DND-41 (cell line): ENCODE measurements at regions not wholly inside any gene's neighbourhood (a gene's known extent, or its start where the extent isn't known, plus 50 kb on each side); places are given as distances from the start of the nearest gene placed in this dataset.

ENCODE experiments used
- ATAC-seq: fragments of 200-7000 bp; cut with Tn5 transposase; 3 replicates; pipeline ENCODE4 v1.9.1; 2021; ENCODE audit warnings: low read depth; ENCODE audit not compliant: insufficient read depth
- DNase-seq: peaks from one replicate; pipeline ENCODE4 v3.0.0-alpha.2; 2020
- H2AFZ ChIP-seq: 2 replicates; pipeline ENCODE4 v1.6.0; 2012; ENCODE audit warnings: low read depth, low read length
- H3K27ac ChIP-seq: 2 replicates; pipeline ENCODE4 v1.5.1; 2012; ENCODE audit warnings: low read length, inconsistent platforms
- H3K27me3 ChIP-seq: fragments of 200-600 bp; sonication (generic); 2 replicates; pipeline ENCODE4 v1.6.0; 2012; ENCODE audit warnings: low read length, mild to moderate bottlenecking, inconsistent platforms; ENCODE audit not compliant: insufficient read depth, poor library complexity
- H3K36me3 ChIP-seq: 2 replicates; pipeline ENCODE4 v1.5.1; 2012; ENCODE audit warnings: low read length, inconsistent platforms; ENCODE audit not compliant: insufficient read depth
- H3K4me1 ChIP-seq: 2 replicates; pipeline ENCODE4 v1.5.1; 2012; ENCODE audit warnings: mild to moderate bottlenecking, low read length; ENCODE audit not compliant: insufficient read depth
- H3K4me2 ChIP-seq: 2 replicates; pipeline ENCODE4 v1.6.0; 2012; ENCODE audit warnings: mild to moderate bottlenecking, moderate library complexity, low read length, inconsistent platforms; ENCODE audit not compliant: insufficient read depth
- H3K4me3 ChIP-seq, 2 experiments: fragments of 200-600 bp in 1 of 2; shearing (Covaris generic) in 1 of 2; 2 replicates each; pipeline ENCODE4 v1.5.1; 2012 to 2016; ENCODE audit warnings: inconsistent platforms in 2 of 2, low read length in 2 of 2, mild to moderate bottlenecking in 2 of 2, low read depth in 1 of 2, moderate library complexity in 1 of 2
- H3K79me2 ChIP-seq: 2 replicates; pipeline ENCODE4 v1.6.0; 2012; ENCODE audit warnings: low read length, inconsistent platforms; ENCODE audit not compliant: insufficient read depth
- H3K9ac ChIP-seq: 2 replicates; pipeline ENCODE4 v1.6.0; 2012; ENCODE audit warnings: low read depth, mild to moderate bottlenecking, inconsistent platforms, low read length, moderate library complexity
- H3K9me3 ChIP-seq: 2 replicates; pipeline ENCODE4 v1.5.1; 2012; ENCODE audit warnings: low read length, moderate library complexity, mild to moderate bottlenecking, inconsistent platforms; ENCODE audit not compliant: insufficient read depth, severe bottlenecking
- H4K20me1 ChIP-seq: 2 replicates; pipeline ENCODE4 v1.6.0; 2012; ENCODE audit warnings: low read length; ENCODE audit not compliant: insufficient read depth
- CTCF ChIP-seq: IDR thresholded peaks from 2 replicates; pipeline ENCODE4 v1.5.1; 2012; ENCODE audit warnings: borderline replicate concordance, low read length, moderate library complexity, mild to moderate bottlenecking; ENCODE audit not compliant: poor library complexity, severe bottlenecking; ENCODE audit errors: extremely low read depth
- EZH2 ChIP-seq: IDR thresholded peaks from 3 replicates; pipeline ENCODE4 v1.6.1; 2012; ENCODE audit warnings: borderline replicate concordance, low read depth, mild to moderate bottlenecking, moderate library complexity, low read length, inconsistent platforms; ENCODE audit not compliant: severe bottlenecking

- Histone ChIP-seq H3K4me2 (no peak overlapping the region), H3K27ac (no peak overlapping the region), H2AFZ (no peak overlapping the region), H3K4me3 (no peak overlapping the region), H3K36me3 (no peaks in the 10 kb centered on the region), H3K9me3 (no peaks in the 10 kb centered on the region), H3K79me2 (no peaks in the 10 kb centered on the region), H3K9ac (no peak overlapping the region), H3K4me1 (no peaks in the 10 kb centered on the region), H4K20me1 (no peaks in the 10 kb centered on the region), H3K27me3 (peaks cover 2% of the 10 kb centered on the region)
- TF ChIP-seq EZH2 (no peak), CTCF (no peak)
- no peak for ATAC-seq
- DNase-seq, result no peak
These were observed 536.2 kb downstream of the CBLN4 start for GRCh38 chr20:55469074-55469473.

GRCh38 chr20:55461519-55461918, 543.8 kb downstream of the CBLN4 start:
- Histone ChIP-seq H3K27me3 (no peaks in the 10 kb centered on the region), H3K4me1 (no peaks in the 10 kb centered on the region), H3K79me2 (no peaks in the 10 kb centered on the region), H3K27ac (no peak overlapping the region), H3K4me3 (no peak overlapping the region), H3K9ac (no peak overlapping the region), H3K4me2 (no peak overlapping the region), H3K9me3 (no peaks in the 10 kb centered on the region), H4K20me1 (no peaks in the 10 kb centered on the region), H2AFZ (no peak overlapping the region), H3K36me3 (no peaks in the 10 kb centered on the region)
- DNase-seq (no peak), ATAC-seq (no peak)
- TF ChIP-seq EZH2, result no peak
- no peak for TF ChIP-seq CTCF

GRCh38 chr20:55456316-55456940, 548.9 kb downstream of the CBLN4 start:
- Histone ChIP-seq H3K27ac (no peak overlapping the region), H3K4me2 (no peak overlapping the region), H4K20me1 (no peaks in the 10 kb centered on the region), H3K79me2 (no peaks in the 10 kb centered on the region), H2AFZ (no peak overlapping the region), H3K36me3 (no peaks in the 10 kb centered on the region), H3K4me1 (no peaks in the 10 kb centered on the region), H3K4me3 (no peak overlapping the region), H3K9me3 (no peaks in the 10 kb centered on the region), H3K27me3 (peaks cover 2% of the 10 kb centered on the region), H3K9ac (no peak overlapping the region)
- TF ChIP-seq CTCF, result no peak
- TF ChIP-seq EZH2, result no peak
- DNase-seq (no peak), ATAC-seq (no peak)
